NAMALWA (cell line): ENCODE measurements at regions not wholly inside any gene's neighbourhood (a gene's known extent, or its start where the extent isn't known, plus 50 kb on each side); places are given as distances from the start of the nearest gene placed in this dataset.

Experiments used
- DNase-seq: peaks from one replicate; pipeline ENCODE4 v3.0.0-alpha.2; 2015; ENCODE audit warnings: low spot score

GRCh38 chr13:108437496-108437895 is 168.0 kb downstream of the TNFSF13B start:
- DNase-seq: no peak

GRCh38 chr13:108439556-108439955 is 170.0 kb downstream of the TNFSF13B start:
- no peak for DNase-seq

- no peak for DNase-seq
Measured at GRCh38 chr13:108444448-108444847, 174.9 kb downstream of the TNFSF13B start.

DNA sequence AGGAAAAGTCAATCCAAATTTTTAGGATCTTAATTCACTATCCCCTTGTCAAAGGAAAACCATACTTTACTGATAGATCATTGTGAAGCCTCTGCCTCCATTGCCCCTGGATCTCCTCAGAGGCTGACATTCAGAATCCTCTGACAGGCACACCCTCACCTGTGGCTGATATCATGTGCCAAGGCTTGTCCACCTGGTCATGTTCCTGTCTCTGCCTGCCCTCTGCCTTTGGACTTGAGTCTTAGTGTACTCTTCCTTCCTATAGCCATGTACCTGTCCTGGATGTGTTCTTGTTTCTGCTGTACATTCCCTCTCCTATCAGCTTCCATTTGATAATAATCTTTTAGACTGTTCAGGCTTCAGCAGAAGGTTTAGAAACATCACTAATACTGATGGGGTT is 179.4 kb downstream of the TNFSF13B start:
- no peak for DNase-seq

DNA sequence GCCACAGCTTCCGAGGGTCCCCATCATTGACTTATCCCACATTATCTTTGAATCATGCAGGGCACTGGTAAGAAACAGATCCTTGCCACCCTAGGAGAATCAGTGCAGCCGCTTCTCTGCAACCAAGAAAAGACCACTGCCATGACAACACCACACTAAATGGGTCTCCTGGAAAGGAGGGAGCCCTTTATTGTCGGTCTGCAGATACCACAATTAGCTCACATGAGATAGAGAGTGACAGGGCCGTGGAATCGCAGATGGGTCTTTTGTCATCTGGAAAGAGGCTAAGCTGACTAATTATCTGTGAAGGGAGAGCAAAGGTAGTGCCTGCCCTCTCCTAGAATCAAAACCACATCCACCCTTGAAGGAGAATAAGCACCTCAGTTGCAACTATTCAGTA is 178.3 kb upstream of the MYO16 start:
- DNase-seq: no peak

GRCh38 chr13:108455320-108455719 is 174.1 kb upstream of the MYO16 start:
- no peak for DNase-seq

DNA sequence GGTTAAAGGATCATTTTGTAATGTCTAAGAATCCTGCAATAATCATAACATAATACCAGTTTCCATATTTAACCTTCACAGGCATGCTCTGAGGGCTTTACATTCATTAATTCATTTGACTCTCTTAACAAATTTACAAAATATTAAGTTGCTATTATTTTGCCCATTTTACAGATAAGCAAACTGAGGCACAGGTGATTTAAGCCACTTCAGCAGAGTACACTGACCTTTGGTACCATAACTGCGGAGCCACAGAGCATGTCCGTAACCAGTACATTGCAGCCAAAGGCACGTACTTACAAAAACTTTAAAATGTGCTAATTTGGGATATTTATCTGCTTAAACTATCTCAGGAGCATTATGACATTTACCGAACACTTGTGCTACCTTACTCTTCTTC is 169.4 kb upstream of the MYO16 start:
- DNase-seq: no peak

- no peak for DNase-seq
Measured at GRCh38 chr13:108460746-108461145, 168.7 kb upstream of the MYO16 start.

DNA sequence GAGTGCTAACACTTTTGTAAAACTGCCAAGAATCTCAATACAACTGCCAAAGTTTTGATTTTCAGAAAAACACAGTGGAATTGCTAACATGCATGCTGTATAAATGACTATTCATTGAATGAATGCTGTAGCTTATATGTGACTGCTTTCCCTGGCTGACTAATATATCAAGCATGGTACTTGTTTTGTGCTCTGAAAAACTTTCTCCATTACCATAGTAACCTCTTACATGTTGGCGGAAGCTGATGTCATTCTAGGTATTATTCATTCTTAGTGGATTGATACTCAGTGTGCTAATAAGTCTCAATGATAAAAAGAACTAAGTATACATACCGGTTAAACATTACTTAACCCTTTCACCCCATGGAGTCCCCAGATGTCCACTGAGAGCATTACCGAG is 166.1 kb upstream of the MYO16 start:
- no peak for DNase-seq

GRCh38 chr13:108470921-108471320 is 158.5 kb upstream of the MYO16 start:
- DNase-seq: no peak

DNA sequence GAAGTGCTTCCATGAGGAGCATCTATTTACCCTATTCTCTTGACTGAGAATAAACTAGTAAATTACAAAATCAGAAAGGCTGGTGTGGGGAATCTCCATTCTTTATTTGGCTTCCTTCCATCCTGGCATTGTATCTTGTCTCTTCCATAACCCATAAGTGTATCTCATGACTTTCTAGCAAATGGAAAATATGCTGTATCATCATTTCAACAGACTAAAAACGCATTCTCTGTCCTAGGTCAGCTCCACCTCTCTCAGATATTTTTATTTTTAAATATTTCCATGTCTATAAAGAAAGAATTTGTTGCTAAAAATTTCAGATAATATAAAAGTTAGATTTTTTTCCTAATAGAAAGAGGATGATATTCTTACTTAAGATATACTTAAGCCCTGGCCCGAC is 154.2 kb upstream of the MYO16 start:
- no peak for DNase-seq

DNA sequence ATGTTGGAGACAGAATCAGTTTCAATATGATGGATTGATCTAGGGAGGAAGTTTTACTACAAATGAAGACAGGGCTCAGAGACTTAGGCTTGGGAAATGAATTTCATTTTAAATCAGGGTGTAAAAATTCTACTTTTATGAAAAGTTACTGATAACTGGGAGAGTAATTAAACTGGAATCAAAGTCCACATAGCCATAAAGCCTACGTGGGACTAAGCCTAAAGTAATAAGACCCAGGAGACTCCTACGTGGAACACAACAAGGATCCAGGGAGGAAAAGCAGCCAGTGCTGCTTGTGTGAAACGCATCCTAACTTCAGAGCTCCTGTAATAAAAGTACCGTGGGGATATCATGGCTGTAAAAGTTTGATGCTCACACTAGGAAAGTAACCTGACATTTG is 152.0 kb upstream of the MYO16 start:
- DNase-seq: no peak

DNA sequence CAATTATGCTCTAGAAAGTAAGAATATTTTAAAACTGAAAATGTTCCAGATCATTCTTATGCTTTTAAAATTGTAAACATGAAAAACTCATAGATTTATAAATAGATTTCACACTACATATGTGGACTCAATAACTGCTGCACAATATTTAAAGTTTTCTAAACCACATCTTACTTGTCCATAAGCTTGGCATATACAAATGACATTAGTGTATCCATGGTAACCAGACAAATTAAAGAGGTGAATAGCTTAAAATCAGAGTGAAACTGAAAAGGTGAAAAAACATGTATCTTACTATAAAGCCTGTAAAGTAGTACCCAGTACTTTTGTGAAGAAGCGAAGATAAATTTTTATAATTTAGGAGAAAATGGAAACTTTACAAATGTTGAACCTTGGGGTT is 151.2 kb upstream of the MYO16 start:
- no peak for DNase-seq

DNA sequence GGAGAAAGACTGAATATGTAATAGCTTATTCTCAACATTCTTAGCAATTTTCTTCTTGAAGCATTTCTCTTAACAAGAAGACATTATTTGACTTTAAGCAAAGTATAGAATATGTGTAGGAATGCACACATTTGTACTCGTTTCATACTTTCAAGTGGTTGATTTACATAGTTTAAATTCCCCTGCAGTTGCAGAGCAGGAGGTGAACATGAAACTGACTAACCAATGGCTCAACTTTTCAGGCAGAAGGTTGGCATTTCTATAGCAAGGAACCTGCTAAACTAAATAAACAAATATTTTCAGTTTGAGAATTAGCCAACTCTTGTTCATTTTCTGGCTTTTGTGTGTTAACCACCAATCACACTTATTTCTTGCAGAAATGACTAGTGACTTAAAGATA is 145.4 kb upstream of the MYO16 start:
- no peak for DNase-seq

DNA sequence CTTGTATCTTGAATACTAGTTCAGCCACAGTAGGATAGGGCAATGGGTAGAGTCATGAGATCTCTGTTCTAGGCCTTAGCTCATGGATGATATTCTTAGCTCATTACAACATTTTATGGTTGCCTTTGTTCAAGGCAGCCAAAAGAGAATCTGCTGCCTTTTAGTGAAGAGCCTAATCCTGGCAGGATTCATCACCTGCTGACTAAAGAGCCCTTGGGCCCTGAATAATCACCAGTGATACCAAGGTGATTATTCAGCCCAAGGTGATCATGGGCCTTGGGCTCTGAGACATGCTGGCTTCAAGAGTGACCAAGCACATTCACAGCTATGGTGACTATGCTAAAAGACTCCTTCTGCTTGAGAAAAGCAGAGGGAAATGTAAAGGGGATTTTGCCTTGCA is 143.3 kb upstream of the MYO16 start:
- DNase-seq: no peak

DNA sequence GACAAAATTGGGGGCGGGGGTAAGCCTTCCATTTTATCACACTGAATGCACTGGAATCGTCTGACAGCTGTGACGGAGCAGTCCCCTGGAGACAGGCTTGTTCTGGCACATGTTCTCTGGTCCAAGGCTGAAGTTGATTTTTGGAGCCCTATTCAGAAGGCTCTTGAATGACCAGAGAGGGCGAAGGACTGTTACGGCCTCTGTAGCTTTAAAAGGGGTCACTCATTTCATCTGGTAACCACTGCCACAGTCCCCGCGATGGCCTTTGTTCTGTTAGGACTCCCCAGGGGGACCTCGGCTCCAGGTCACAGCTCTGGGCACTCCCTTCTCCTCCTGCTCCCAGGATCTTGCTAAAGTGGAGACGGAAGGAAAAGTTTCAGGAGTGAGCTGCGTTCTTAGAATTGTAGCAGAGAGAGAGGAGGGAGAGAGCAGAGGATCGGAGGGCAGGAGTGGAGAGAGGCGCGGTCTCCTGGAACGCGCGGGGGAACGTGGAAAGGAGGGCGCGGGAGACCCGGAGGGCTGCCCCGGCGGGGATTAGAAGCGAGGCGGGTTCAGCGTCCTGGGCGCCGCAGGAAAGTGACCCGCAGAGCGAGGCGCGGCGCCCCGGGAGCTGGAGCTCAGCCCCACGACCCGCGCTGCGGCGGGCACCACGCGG is 134.3 kb upstream of the MYO16 start:
- no peak for DNase-seq

GRCh38 chr13:108495646-108496361 is 133.6 kb upstream of the MYO16 start:
- no peak for DNase-seq

- no peak for DNase-seq
Measured at GRCh38 chr13:108496362-108497210, 132.8 kb upstream of the MYO16 start.

GRCh38 chr13:108500711-108501110 is 128.7 kb upstream of the MYO16 start:
- DNase-seq: no peak

- peak; percentile 30 for DNase-seq
Measured at GRCh38 chr13:108508263-108508662, 121.1 kb upstream of the MYO16 start.

GRCh38 chr13:108525827-108526226 is 103.6 kb upstream of the MYO16 start:
- DNase-seq: no peak

GRCh38 chr13:108526286-108526685 is 103.1 kb upstream of the MYO16 start:
- DNase-seq: no peak

DNA sequence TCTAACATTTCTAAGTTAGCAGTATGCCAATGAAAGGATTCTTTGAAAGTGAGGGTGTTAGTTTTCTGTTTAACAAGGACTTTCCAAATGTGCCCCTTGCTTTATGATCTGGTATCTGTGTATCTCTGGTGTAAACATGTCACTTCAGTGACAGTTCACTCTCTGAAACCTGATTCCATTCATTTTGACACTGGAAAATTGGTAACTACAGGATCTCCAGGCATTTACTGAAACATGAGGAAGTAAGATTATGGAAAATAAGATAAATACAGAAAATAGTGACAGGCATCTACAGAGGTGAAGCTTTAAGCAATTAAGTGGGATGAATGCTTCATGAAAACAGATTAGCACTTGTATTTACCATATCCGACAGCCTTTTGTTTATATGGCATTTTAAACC is 101.6 kb upstream of the MYO16 start:
- no peak for DNase-seq
